ENCODE measurements at regions not wholly inside any gene's neighbourhood (a gene's known extent, or its start where the extent isn't known, plus 50 kb on each side); places are given as distances from the start of the nearest gene placed in this dataset.

DNA sequence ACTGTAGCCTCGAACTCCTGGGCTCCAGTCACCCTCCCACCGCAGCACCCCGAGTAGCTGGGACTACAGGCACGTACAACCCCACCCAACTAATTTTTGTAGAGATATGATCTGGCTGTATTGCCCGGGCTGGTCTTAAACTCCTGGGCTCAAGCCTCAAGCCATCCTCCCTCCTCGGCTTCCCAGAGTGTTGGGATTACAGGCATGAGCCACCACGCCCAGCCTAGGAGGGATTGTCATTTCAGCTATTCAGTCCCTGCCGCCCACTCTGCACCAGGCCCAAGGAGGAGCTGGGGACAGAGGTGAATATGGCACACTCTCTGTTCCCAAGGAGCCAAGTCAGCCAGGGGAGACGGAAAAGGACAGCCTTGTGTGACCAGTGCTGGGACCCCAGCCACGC is 256.2 kb downstream of the PARN start:
- TF ChIP-seq, protein P1, sequence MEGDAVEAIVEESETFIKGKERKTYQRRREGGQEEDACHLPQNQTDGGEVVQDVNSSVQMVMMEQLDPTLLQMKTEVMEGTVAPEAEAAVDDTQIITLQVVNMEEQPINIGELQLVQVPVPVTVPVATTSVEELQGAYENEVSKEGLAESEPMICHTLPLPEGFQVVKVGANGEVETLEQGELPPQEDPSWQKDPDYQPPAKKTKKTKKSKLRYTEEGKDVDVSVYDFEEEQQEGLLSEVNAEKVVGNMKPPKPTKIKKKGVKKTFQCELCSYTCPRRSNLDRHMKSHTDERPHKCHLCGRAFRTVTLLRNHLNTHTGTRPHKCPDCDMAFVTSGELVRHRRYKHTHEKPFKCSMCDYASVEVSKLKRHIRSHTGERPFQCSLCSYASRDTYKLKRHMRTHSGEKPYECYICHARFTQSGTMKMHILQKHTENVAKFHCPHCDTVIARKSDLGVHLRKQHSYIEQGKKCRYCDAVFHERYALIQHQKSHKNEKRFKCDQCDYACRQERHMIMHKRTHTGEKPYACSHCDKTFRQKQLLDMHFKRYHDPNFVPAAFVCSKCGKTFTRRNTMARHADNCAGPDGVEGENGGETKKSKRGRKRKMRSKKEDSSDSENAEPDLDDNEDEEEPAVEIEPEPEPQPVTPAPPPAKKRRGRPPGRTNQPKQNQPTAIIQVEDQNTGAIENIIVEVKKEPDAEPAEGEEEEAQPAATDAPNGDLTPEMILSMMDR (conservative IDR thresholded peaks at IDR 0.05; ENCODE audit: low read length), result no peak
- no peak overlapping the region for H3K4me3 ChIP-seq (ENCODE audit: low read length)
- DNase-seq (ENCODE audit: low read depth), result no peak

DNA sequence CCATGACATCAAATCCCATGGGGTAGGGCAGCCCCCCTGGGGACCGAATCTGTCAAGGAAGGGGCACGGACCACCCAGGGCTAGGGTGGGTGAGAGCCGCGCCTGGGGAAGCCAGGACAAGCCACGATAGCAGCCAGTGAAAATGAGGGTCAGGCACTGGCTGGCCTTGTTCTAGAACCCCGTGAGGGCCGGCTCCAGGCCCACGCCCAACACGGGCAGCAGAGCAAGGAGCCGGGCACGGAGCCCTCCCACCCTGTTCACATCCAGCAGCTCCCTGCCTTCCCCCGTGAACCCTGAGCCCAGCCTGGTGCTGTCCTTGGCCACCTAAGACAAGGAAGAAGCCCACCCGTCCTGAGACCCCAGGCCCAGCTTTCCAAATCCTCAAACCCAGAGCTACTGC is 256.7 kb downstream of the PARN start:
- DNase-seq (ENCODE audit: low read depth), result no peak
- H3K4me3 ChIP-seq (ENCODE audit: low read length), result no peak overlapping the region
- TF ChIP-seq, protein P1 (conservative IDR thresholded peaks at IDR 0.05; ENCODE audit: low read length), result no peak

DNA sequence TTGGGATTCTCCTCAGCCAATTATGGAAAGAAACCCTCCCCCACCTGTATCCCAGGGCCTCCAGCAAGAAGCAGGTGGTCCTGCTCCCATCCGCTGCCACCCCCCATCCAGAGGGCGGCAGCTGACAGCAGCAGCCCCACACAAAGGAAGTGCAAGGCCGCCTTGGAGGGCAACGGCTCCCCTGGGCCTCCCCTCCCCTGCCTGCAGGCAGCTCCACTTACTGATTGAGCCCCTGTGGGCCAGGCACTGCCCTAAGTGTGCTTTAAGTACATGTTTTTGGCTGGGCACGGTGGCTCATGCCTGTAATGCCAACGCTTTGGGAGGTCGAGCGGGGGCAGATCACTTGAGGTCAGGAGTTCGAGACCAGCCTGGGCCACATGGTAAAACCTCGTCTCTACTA is 257.6 kb downstream of the PARN start:
- TF ChIP-seq, protein P1 (conservative IDR thresholded peaks at IDR 0.05; ENCODE audit: low read length), result no peak
- no peak overlapping the region for H3K4me3 ChIP-seq (ENCODE audit: low read length)
- DNase-seq (ENCODE audit: low read depth), result no peak

DNA sequence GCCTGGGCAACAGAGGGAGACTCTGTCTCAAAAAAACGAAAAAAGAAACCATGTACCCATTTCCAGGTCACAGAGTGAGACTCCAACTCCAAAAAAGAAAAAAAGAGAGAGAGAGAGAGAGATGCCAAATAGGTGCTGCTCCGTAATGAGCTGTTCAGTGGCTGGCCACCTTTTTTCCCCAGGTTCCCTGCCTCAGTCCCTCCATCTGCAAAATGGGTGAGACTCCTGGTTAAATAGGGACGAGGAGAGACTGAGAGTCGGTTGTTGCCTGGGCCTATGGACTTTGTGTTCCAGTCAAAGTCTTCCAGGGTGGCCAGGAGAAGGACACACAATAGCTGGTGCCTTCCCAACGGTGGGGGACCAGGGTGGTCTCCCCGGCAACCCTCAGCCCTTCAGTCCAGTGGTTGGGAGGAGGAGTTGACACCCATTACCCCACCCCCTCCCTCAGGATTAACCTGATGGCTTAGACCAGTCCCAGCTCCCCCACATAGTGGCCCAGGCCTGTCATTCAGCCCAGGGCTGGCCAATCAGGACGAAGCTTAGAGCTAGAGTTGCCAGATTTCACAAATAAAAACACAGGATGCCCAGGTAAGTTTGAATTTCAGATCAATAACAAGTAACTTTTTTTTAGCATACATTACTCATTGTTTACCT is 258.2 kb downstream of the PARN start:
- no peak for DNase-seq (ENCODE audit: low read depth)
- no peak overlapping the region for H3K4me3 ChIP-seq (ENCODE audit: low read length)
- TF ChIP-seq, protein P1 (conservative IDR thresholded peaks at IDR 0.05; ENCODE audit: low read length), result no peak

DNA sequence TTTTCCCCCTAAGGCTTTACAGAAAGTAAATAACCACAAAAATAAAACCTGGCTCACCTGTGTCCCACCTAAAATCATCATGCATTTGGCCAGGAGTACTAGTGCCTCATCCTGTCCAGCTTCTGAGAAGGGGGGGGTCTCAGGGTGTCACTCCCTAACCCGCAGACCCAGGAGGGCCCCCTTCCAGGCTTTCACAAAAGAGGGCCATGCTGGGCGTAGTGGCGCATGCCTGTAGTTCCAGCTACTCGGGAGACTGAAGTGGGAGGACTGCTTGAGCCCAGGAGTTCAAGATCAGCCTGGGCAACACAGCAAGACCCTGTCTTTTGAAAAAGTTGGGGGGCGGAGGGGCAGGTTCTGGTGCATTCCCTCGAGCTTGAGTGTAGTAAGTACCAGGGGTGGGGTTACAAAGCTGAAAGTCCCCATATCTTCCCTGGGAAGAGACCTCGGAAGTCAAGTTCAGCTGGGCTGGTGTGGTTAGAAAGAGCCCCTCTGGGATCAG is 259.3 kb downstream of the PARN start:
- no peak overlapping the region for H3K4me3 ChIP-seq (ENCODE audit: low read length)
- DNase-seq (ENCODE audit: low read depth), result no peak
- TF ChIP-seq, protein P1 (conservative IDR thresholded peaks at IDR 0.05; ENCODE audit: low read length), result no peak

DNA sequence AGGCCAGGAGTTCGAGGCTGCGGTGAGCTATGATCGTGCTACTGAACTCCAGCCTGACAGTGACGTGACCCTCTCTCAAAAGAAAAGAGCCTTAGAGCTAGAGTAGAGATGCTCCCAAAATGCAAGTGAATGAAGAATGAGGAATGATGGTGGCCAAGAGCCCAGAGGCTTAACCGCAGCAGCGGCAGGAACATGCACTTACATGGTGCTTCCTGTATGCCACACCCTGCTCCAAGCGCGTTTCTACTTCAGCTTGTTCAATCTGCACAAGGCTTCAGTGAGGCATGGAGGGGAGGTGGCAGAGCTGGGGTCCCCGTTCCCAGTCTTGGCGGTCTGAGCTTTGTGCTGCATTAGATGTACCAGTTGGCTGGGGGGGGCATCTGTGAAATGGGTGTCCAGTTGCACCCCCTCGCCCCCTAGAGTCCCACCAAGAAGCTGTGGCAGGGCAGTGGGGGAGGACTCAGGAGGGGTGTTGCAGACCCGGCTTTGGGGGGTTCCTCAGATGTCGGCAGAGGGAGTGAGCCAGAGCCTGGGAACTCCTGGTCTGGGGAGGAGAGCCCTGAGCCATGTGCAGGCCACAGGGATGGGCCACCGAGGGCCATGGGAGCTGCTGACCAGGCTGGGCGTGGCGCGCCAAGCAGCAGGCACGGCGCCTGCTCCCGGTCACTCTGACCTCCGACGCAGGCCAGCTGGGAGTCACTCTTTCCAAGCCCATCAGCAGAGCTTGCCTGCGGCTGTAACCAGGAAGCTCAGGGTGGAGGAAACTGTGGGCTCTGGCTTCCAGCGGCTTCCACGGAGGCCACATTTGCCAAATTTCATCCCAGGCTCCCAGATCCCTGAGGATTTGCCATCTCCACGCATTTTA is 260.1 kb downstream of the PARN start:
- no peak overlapping the region for H3K4me3 ChIP-seq (ENCODE audit: low read length)
- DNase-seq (ENCODE audit: low read depth), result peak; percentile 61
- TF ChIP-seq, protein P1 (conservative IDR thresholded peaks at IDR 0.05; ENCODE audit: low read length), result no peak
